HG03135 (cell line): ENCODE measurements at regions not wholly inside any gene's neighbourhood (a gene's known extent, or its start where the extent isn't known, plus 50 kb on each side); places are given as distances from the start of the nearest gene placed in this dataset.

Experiments
- ATAC-seq: cut with Tn5 transposase; IDR thresholded peaks from one replicate; pipeline ENCODE4 v1.9.1; 2021; ENCODE audit warnings: mild to moderate bottlenecking, moderate library complexity; ENCODE audit not compliant: unreplicated experiment

DNA sequence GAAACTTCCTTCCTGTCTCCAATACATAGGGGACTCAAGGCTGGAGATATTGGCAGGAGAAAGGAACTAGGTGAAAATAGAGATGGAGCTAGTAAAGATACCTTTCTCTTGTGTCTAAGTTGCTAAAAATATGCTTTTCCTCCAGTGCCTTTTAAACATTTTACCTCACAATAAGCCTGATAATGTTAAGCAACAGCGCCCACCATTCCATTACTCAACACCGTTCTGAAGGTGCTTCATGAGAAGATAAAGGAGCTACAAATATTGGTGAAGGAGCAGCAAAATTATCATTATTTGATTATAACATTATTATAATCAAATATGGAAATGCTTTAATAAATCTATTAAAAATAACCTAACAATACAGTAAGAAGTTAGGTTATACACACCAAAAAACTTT lies 83.6 kb upstream of the BARX2 start:
- ATAC-seq: no peak

GRCh38 chr11:129291546-129291945 lies 84.1 kb upstream of the BARX2 start:
- no peak for ATAC-seq

DNA sequence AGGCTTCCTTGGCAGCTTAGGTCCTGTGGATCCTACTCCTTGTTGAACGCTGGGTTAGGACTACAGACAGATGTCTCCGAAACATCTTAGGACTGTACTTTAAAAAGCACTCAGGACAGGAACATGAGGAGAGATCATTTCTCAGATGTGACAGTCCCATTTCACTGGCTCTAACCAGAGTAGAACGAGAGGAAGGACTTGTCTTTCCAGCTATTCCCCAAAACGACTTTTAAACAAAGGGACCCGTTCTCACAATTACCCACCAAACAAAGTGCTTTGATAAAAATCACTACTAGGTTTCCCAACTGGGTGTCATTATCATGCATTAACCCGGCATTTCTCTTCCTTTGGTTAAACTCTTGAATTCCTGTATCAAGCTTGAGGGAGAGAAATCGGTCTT lies 84.7 kb upstream of the BARX2 start:
- ATAC-seq: no peak

GRCh38 chr11:129289350-129290040 lies 86.2 kb upstream of the BARX2 start:
- no peak for ATAC-seq

GRCh38 chr11:129287920-129288319 lies 87.7 kb upstream of the BARX2 start:
- ATAC-seq: no peak

DNA sequence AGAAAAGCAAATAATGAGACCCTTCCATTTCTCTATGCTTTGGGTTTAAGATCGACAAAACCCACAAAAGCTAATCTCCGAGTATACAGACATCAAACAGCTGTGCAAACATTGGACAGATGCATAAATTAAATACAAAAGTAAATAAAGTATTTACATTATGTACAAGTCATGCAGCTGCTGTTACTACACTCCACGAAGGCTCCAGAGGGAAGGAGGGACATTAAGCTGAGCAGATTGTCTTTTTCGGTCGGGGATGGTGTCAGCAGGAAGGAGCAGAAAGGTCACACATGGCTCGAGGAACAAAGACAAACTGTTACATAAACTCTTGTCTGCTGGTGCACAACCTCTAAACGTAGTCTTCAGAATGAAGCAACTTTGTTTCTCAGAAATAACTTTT lies 88.8 kb upstream of the BARX2 start:
- ATAC-seq: no peak

DNA sequence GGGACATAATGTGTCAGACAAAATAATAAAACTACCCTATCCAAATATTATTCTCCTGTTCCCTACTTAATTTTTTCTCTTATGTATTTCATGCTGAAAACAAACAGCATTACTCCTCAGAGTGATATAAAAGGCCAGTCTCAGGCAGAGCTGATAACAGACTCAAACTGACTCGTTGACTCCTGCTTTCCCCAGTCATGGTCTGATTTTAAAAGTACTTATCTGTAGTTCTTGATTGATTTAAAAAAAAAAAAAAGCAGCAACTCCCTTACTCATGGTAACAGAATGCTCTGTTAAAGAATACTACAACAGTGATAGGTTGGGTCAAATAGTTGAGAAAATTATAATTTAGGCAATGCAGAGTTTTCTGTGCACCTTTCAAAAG lies 90.3 kb upstream of the BARX2 start:
- ATAC-seq: no peak

GRCh38 chr11:129283141-129283540 lies 91.0 kb upstream of the ARHGAP32 start:
- ATAC-seq: no peak

- ATAC-seq: no peak
Measured at GRCh38 chr11:129282634-129283033, 90.5 kb upstream of the ARHGAP32 start.

GRCh38 chr11:129281471-129282415 lies 89.6 kb upstream of the ARHGAP32 start:
- ATAC-seq: no peak

DNA sequence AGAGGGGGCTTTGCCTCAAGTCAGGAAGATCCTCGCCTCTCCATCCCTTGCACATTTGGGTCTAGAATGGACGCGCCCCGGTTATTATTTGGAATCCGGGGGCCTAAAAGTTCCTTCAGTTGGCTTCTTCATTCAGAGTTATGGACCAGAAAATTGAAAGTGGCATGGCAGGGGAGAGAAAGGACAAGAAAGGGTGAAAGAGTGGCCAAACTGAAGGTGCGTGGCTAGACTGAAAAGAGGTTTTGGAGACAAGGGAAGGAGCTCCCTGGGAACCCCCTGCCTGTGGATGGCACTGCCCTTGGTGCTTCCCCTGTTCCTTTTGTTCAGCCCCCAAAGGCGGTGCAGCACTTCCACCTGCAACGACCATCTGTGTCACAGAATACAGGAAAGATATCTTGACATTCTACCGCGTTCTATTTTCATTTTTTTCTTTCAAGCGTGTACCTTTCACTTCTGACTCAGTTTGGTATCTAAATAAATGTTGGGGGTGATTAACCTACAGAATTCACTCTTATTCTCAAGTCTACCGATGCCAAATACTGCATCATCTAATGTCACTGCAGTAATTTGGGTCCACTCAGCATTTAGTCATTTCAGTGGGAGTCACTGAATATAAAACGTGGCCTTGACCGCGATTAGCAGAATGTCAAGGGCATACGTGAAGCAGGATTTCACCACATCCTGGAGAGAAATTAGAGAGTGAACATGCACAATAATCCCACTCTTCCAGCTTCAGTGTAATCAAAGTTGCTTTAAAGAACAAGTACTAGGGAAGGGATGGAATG lies 88.1 kb upstream of the ARHGAP32 start:
- ATAC-seq: no peak

DNA sequence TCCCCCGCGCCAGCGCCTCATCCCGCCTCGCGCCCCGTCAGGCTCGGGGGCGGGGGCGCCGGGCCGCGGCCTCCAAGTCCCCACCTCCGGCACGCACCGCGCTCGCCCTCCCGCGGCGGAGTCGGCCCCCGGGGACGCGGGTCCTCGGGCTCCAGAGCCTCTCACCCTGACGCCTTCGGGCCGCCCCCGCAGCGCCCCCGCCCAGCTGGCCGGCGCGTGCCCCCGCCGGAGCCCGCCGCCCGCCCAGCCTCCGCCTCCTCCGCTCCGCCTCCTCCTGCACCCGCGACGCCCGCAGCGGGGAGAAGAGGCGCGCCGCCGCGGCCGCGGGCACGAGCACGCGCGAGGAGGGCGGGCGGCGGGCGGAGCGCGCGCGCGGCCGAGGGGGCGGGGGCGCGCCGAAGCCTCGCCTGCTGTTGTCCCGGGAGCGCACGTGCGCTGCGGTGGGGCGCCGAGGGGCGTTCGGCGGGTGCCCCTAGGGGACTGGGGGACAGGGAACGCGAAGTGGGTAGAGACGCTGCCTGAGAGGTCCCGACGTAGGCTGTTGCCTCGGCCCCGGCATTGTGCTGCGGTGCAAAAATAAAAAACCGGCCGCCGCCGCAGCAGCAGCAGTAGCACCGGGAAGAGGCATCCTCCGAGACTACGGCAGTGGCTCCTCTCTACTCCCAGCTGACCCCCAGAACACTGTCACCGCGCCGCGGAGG lies 87.4 kb upstream of the ARHGAP32 start:
- ATAC-seq: peak; percentile 65

- ATAC-seq: peak; percentile 28
Measured at GRCh38 chr11:129278586-129279319, 86.6 kb upstream of the ARHGAP32 start.

GRCh38 chr11:129277198-129277843 lies 85.2 kb upstream of the ARHGAP32 start:
- no peak for ATAC-seq

GRCh38 chr11:129275828-129276227 lies 83.7 kb upstream of the ARHGAP32 start:
- ATAC-seq: no peak

GRCh38 chr11:129273944-129274711 lies 82.0 kb upstream of the ARHGAP32 start:
- ATAC-seq: no peak

DNA sequence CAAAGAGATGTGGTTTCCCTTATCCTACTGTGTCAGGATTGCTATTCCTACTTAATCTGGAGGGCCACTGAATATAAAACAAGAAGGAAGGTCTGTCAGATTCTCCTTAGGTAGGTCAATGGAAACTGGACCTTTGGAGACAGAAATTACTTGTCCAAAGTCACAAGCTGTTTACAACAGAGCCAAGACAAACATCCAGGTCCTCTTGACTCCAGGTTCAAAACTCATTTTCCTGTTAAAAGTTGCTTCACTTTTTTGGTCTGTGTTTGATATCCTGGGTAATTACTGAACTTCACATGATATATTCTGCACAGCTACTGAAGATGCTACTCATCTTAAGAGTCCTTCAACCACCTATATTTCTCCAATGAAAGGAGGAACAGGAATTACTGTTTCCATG lies 81.2 kb upstream of the ARHGAP32 start:
- ATAC-seq: no peak

DNA sequence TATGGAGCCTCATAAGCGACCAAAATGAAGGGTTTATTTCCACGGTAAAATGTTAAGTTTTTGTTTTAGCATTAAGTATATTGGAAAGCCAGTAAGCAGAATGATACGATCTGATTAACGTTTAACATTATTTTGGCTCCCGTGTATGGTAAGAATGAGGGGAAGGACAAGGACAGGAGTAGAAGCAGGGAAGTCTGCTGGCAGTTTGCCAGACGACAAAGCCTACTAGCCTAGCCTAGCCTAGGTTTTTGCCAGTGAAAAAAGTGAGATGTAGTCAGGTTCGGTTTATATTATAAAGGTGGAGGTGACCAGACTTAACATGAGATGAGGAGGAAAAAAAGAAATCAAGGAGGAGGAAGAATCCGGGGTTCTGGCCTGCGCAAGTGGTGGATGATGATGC lies 78.9 kb upstream of the ARHGAP32 start:
- no peak for ATAC-seq

DNA sequence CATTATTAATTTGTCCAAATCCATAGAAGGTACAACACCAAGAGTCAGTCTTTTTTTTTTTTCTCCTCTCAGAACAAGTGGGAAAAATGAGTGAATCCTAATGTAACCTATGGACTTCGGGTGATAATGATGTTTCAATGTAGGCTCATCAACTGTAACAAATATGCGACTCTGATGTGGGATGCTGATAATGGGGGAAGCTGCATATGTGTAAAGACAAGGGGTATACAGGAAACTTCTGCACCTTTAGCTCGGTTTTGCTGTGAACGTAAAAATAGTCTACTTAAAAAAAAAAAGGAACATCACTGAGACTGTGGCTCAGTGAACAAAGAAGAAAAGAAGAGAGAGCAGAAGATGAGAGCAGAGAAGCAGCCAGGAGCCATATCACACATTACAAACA lies 78.3 kb upstream of the ARHGAP32 start:
- ATAC-seq: no peak
